GM23248 (cell line): ENCODE measurements at regions not wholly inside any gene's neighbourhood (a gene's known extent, or its start where the extent isn't known, plus 50 kb on each side); places are given as distances from the start of the nearest gene placed in this dataset.

Experiments
- DNase-seq: peaks from one replicate; pipeline ENCODE4 v3.0.0-alpha.2; 2015
- H2AFZ ChIP-seq: fragments of 200-600 bp; sonication (generic); 2 replicates; pipeline ENCODE4 v1.6.1; 2016; ENCODE audit warnings: antibody characterized with exemption
- H3F3A ChIP-seq: fragments of 200-600 bp; sonication (generic); 2 replicates; pipeline ENCODE4 v1.6.1; 2016; ENCODE audit warnings: mild to moderate bottlenecking, antibody characterized with exemption, mixed run types; ENCODE audit not compliant: insufficient read depth
- H3K27ac ChIP-seq: fragments of 200-600 bp; sonication (generic); 2 replicates; pipeline ENCODE4 v1.5.1; 2016; ENCODE audit warnings: mild to moderate bottlenecking
- H3K27me3 ChIP-seq: fragments of 200-600 bp; sonication (generic); replicated peaks from 2 replicates; pipeline ENCODE4 v1.6.1; 2016; ENCODE audit warnings: mild to moderate bottlenecking; ENCODE audit not compliant: insufficient read depth
- H3K36me3 ChIP-seq: fragments of 200-600 bp; sonication (generic); 2 replicates; pipeline ENCODE4 v1.6.1; 2016; ENCODE audit warnings: low read depth, mild to moderate bottlenecking
- H3K4me1 ChIP-seq: fragments of 200-600 bp; sonication (generic); 2 replicates; pipeline ENCODE4 v1.6.1; 2016; ENCODE audit warnings: mild to moderate bottlenecking; ENCODE audit not compliant: insufficient read depth
- H3K4me2 ChIP-seq: fragments of 200-600 bp; sonication (generic); one replicate; pipeline ENCODE4 v1.6.1; 2016; ENCODE audit warnings: mild to moderate bottlenecking; ENCODE audit not compliant: unreplicated experiment
- H3K4me3 ChIP-seq: fragments of 200-600 bp; sonication (generic); 2 replicates; pipeline ENCODE4 v1.5.1; 2016; ENCODE audit warnings: mild to moderate bottlenecking
- H3K79me2 ChIP-seq: fragments of 200-600 bp; sonication (generic); 2 replicates; pipeline ENCODE4 v1.6.1; 2016; ENCODE audit warnings: mild to moderate bottlenecking; ENCODE audit not compliant: insufficient read depth
- H3K9ac ChIP-seq: fragments of 200-600 bp; sonication (generic); 2 replicates; pipeline ENCODE4 v1.6.1; 2016; ENCODE audit warnings: mild to moderate bottlenecking
- H3K9me2 ChIP-seq: fragments of 200-600 bp; sonication (generic); 2 replicates; pipeline ENCODE4 v1.6.1; 2016; ENCODE audit warnings: mixed run types, mild to moderate bottlenecking, moderate library complexity; ENCODE audit not compliant: insufficient read depth
- H3K9me3 ChIP-seq: fragments of 200-600 bp; sonication (generic); one replicate; pipeline ENCODE4 v1.6.1; 2017; ENCODE audit warnings: low read depth
- H4K20me1 ChIP-seq: fragments of 200-600 bp; sonication (generic); 2 replicates; pipeline ENCODE4 v1.6.0; 2016; ENCODE audit not compliant: insufficient read depth
- EZH2 ChIP-seq: fragments of 200-600 bp; sonication (generic); IDR thresholded peaks from 2 replicates; pipeline ENCODE4 v1.6.1; 2018; ENCODE audit warnings: antibody characterized with exemption, mild to moderate bottlenecking; ENCODE audit not compliant: insufficient read depth, poor library complexity, severe bottlenecking
- EZH2phosphoT487 ChIP-seq: fragments of 200-600 bp; sonication (generic); IDR thresholded peaks from 2 replicates; pipeline ENCODE4 v1.6.1; 2018; ENCODE audit warnings: antibody characterized with exemption, moderate library complexity, mild to moderate bottlenecking, low read depth; ENCODE audit not compliant: insufficient read depth
- whole genome bisulfite sequencing, 2 experiments: methylation state at CpG; one replicate each; pipeline ENCODE4 v1.1.6; 2015 to 2017; ENCODE audit warnings: low lambda C conversion rate in 2 of 2, low coverage in 1 of 2; ENCODE audit errors: missing lambda C conversion rate in 2 of 2; 5-methylcytosine and 5-hydroxymethylcytosine counted together
- in situ Hi-C: fragments of 300-500 bp; cut with MboI; formaldehyde crosslinking; loops from 2 replicates; pipeline ENCODE4 v1.15.0; 2020

DNA sequence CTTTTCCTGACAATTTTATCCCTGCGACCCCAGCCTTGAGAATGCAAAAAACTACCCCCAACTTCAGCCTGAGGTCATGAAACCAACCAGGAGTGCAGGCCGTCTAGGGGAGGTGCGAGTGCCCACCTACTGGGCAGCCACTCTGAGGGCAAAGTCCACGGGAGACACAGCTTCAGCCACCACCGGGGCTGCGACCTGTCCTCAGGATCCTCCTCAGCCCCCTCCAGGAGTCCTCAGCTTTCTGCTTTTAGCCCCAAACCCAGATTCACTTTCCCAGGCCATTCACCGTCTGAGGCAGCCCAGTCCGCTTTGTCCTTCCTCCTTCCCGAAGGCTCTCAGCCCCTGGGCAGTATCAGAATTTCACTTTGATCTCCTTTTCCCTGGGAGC is 210.2 kb upstream of the TNP1 start:
- DNase-seq = no peak
- H3K79me2 ChIP-seq = no peaks in the 10 kb centered on the region
- H3K9me2 ChIP-seq = no peaks in the 10 kb centered on the region
- in situ Hi-C loops = no loop called here
- no peak overlapping the region for H2AFZ ChIP-seq
- H4K20me1 ChIP-seq = no peaks in the 10 kb centered on the region
- no peaks in the 10 kb centered on the region for H3K36me3 ChIP-seq
- H3K4me3 ChIP-seq = no peak overlapping the region
- no peak overlapping the region for H3K9ac ChIP-seq
- H3K27ac ChIP-seq = no peak overlapping the region
- TF ChIP-seq EZH2 (no peak), EZH2phosphoT487 (no peak)
- no peak overlapping the region for H3K4me2 ChIP-seq
- no peaks in the 10 kb centered on the region for H3K9me3 ChIP-seq
- 95% methylated on average over 9 of the region's 9 CpGs for WGBS, 2 experiments
- peaks cover 19% of the 10 kb centered on the region; the same call in 1 of the 2 replicates for H3F3A ChIP-seq
- H3K27me3 ChIP-seq = no peaks in the 10 kb centered on the region
- peaks cover 8% of the 10 kb centered on the region for H3K4me1 ChIP-seq

DNA sequence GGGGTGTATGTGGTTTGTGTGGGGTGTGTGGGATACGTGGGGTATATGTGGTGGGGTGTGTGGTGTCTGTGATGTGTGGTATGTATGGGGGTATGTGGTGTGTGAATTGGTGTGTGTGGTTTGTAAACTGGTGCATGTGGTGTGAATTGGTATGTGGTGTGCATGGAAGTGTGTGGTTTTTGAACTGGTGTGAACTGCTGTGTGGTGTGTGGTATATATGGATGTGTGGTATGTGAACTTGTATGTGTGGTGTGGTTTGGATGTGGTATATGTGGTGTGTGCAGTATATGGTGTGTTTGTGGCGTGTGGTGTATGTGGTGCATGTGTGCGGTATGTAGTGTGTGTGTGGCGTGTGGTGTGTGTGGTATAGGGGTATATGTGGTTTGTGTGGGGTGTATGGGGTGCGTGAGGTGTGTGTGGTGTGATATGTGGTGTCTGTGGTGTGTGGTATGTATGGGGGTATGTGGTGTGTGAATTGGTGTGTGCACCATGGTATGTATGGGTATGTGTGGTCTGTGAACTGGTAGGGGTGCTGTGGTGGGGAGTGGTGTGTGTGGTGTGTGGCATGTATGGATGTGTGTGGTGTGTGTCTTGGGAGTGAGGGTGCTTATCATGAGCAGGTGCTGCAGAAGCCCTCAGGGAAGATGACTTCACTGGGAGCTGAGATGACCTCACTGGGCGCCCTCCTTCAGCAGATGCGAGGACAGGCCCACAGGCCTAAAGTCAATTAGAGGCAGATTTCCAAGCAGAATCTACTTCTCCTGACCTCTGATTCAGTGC is 209.6 kb upstream of the TNP1 start:
- Histone ChIP-seq H3K4me2 (no peak overlapping the region), H3K4me1 (peaks cover 14% of the 10 kb centered on the region), H3K9me2 (no peaks in the 10 kb centered on the region), H3K27me3 (no peaks in the 10 kb centered on the region), H3K79me2 (no peaks in the 10 kb centered on the region), H2AFZ (no peak overlapping the region), H3K4me3 (no peak overlapping the region), H3K36me3 (no peaks in the 10 kb centered on the region), H4K20me1 (no peaks in the 10 kb centered on the region), H3K27ac (no peak overlapping the region), H3F3A (peaks cover 24% of the 10 kb centered on the region; the same call in 1 of the 2 replicates), H3K9me3 (no peaks in the 10 kb centered on the region), H3K9ac (no peak overlapping the region)
- TF ChIP-seq EZH2 (no peak), EZH2phosphoT487 (no peak)
- DNase-seq = no peak
- 98% methylated on average over 7 of the region's 7 CpGs for WGBS, 2 experiments
- in situ Hi-C loops = no loop called here

GRCh38 chr2:217068677-217069250 is 208.9 kb upstream of the TNP1 start:
- H3K27ac ChIP-seq = no peak overlapping the region
- no peak overlapping the region for H3K4me3 ChIP-seq
- peaks cover 24% of the 10 kb centered on the region; the same call in 1 of the 2 replicates for H3F3A ChIP-seq
- no peak overlapping the region for H3K4me2 ChIP-seq
- no peaks in the 10 kb centered on the region for H3K9me3 ChIP-seq
- WGBS, 2 experiments = 97% methylated on average over 6 of the region's 6 CpGs
- no peaks in the 10 kb centered on the region for H3K27me3 ChIP-seq
- H3K79me2 ChIP-seq = no peaks in the 10 kb centered on the region
- no peak overlapping the region for H3K9ac ChIP-seq
- no peaks in the 10 kb centered on the region for H3K9me2 ChIP-seq
- peaks cover 19% of the 10 kb centered on the region for H3K4me1 ChIP-seq
- H3K36me3 ChIP-seq = no peaks in the 10 kb centered on the region
- in situ Hi-C loops = no loop called here
- no peak for DNase-seq
- TF ChIP-seq EZH2 (no peak), EZH2phosphoT487 (no peak)
- H2AFZ ChIP-seq = no peak overlapping the region
- H4K20me1 ChIP-seq = no peaks in the 10 kb centered on the region

DNA sequence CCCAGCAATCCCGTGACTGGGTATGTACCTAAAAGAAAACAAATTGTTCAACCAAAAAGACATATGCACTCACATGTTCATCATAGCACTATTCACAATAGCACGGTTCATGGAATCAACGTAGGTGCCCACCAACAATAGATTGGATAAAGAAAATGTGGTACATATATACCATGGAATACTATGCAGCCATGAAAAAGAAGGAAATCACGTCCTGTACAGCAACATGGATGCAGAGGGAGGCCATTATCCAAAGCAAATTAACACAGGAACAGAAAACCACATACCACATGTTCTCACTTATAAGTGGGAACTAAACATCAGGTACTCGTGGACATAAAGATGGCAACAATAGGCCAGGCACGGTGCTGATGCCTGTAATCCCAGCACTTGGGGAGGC is 207.9 kb upstream of the TNP1 start:
- H3K4me2 ChIP-seq = no peak overlapping the region
- peaks cover 24% of the 10 kb centered on the region; the same call in 1 of the 2 replicates for H3F3A ChIP-seq
- H3K4me1 ChIP-seq = peaks cover 19% of the 10 kb centered on the region

More for the DNA sequence above, 207.9 kb upstream of the TNP1 start:
- Histone ChIP-seq H3K27me3 (no peaks in the 10 kb centered on the region), H3K36me3 (no peaks in the 10 kb centered on the region), H3K4me3 (no peak overlapping the region), H3K9me2 (no peaks in the 10 kb centered on the region), H3K79me2 (no peaks in the 10 kb centered on the region), H3K9ac (no peak overlapping the region), H3K9me3 (no peaks in the 10 kb centered on the region), H3K27ac (no peak overlapping the region), H2AFZ (no peak overlapping the region), H4K20me1 (no peaks in the 10 kb centered on the region)
- no peak for DNase-seq
- no peak for TF ChIP-seq EZH2phosphoT487
- no peak for TF ChIP-seq EZH2
- WGBS, 2 experiments = 86 to 90% methylated on average over 6 of the region's 6 CpGs
- in situ Hi-C loops = no loop called here
